Progenitor cell of endocrine pancreas (in vitro differentiated cells): ENCODE measurements at regions not wholly inside any gene's neighbourhood (a gene's known extent, or its start where the extent isn't known, plus 50 kb on each side); places are given as distances from the start of the nearest gene placed in this dataset.

ENCODE experiments used
- DNase-seq: peaks from one replicate; pipeline ENCODE4 v3.0.0; 2021; ENCODE audit warnings: low spot score; ENCODE audit not compliant: unreplicated experiment
- H3K27ac Mint-ChIP-seq: 2 replicates; pipeline ENCODE4 v1.8.0; 2021; ENCODE audit warnings: mild to moderate bottlenecking, moderate library complexity, mixed read lengths
- H3K27me3 Mint-ChIP-seq: 2 replicates; pipeline ENCODE4 v1.8.0; 2021; ENCODE audit warnings: mixed read lengths
- H3K36me3 Mint-ChIP-seq: 2 replicates; pipeline ENCODE4 v1.8.0; 2022; ENCODE audit warnings: mixed read lengths; ENCODE audit not compliant: insufficient read depth
- H3K4me1 Mint-ChIP-seq: 2 replicates; pipeline ENCODE4 v1.8.0; 2021; ENCODE audit warnings: low read depth, mixed read lengths
- H3K4me3 Mint-ChIP-seq: 2 replicates; pipeline ENCODE4 v1.8.0; 2021; ENCODE audit warnings: low read depth, mild to moderate bottlenecking, moderate library complexity, mixed read lengths
- H3K9me3 Mint-ChIP-seq: 2 replicates; pipeline ENCODE4 v1.8.0; 2021; ENCODE audit warnings: low read depth, mixed read lengths
- TF ChIP-seq, protein P1 (sequence below): fragments of 200-600 bp; sonication (generic); IDR thresholded peaks from one replicate; pipeline ENCODE4 v1.5.0; 2021; ENCODE audit warnings: antibody characterized with exemption, mild to moderate bottlenecking; ENCODE audit not compliant: unreplicated experiment

DNA sequence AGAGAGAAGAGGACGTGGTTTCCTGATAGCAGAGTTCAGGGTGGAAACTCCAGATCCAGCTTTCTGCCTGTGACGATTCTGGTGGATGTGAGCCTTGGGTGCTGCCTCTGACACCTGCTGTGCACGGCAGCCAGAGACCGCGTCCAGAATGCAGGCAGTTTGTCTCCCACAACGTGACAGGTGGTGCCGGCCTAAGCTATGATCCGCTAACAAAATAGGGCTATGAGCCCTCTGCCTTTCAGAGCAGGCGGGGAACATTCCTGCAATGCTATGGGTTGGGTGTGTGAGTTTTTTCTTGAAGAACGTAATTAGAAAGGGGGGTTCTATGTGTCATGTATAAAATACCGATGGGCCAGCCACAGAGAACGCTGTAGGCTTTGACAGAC lies 297.3 kb upstream of the PRKCQ start:
- Mint-ChIP-seq H3K9me3 (no peaks in the 10 kb centered on the region), H3K27me3 (peaks cover 39% of the 10 kb centered on the region), H3K36me3 (no peaks in the 10 kb centered on the region), H3K4me1 (peaks cover 5% of the 10 kb centered on the region), H3K27ac (no peak overlapping the region), H3K4me3 (no peak overlapping the region)
- no peak for DNase-seq
- TF ChIP-seq, protein P1, sequence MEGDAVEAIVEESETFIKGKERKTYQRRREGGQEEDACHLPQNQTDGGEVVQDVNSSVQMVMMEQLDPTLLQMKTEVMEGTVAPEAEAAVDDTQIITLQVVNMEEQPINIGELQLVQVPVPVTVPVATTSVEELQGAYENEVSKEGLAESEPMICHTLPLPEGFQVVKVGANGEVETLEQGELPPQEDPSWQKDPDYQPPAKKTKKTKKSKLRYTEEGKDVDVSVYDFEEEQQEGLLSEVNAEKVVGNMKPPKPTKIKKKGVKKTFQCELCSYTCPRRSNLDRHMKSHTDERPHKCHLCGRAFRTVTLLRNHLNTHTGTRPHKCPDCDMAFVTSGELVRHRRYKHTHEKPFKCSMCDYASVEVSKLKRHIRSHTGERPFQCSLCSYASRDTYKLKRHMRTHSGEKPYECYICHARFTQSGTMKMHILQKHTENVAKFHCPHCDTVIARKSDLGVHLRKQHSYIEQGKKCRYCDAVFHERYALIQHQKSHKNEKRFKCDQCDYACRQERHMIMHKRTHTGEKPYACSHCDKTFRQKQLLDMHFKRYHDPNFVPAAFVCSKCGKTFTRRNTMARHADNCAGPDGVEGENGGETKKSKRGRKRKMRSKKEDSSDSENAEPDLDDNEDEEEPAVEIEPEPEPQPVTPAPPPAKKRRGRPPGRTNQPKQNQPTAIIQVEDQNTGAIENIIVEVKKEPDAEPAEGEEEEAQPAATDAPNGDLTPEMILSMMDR = no peak

DNA sequence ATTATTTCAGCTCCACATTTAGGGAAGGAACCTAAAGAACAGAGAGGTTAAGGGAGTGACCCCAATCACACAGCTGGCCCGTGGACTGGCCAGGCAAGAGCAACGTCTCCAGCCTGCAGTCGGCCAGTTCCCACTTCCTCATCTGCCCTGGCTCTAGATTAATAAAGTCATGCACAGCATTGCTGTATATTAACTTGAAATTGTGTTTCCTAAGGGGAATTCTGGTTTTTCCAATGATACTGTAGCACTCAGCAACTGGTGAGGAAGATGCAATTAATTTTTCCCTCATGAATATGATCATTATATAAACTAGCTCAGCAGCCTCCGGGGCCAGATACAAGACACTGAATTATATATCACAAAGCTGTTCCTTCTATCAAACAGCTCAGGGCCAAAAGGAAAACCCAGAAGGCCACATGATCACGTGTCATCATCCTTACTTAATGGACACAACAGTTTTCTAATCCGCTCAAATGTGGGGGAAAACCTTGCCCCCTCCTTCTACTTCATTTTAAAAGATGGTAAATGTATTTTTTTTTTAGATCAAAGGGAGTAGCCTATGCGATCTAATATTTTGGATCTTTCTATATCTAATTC lies 295.3 kb upstream of the PRKCQ start:
- H3K4me1 Mint-ChIP-seq = peaks cover 7% of the 10 kb centered on the region
- TF ChIP-seq, protein P1 = no peak
- H3K4me3 Mint-ChIP-seq = no peak overlapping the region
- H3K27ac Mint-ChIP-seq = no peak overlapping the region
- H3K27me3 Mint-ChIP-seq = peaks cover 38% of the 10 kb centered on the region
- no peaks in the 10 kb centered on the region for H3K36me3 Mint-ChIP-seq
- no peak for DNase-seq
- no peaks in the 10 kb centered on the region for H3K9me3 Mint-ChIP-seq

DNA sequence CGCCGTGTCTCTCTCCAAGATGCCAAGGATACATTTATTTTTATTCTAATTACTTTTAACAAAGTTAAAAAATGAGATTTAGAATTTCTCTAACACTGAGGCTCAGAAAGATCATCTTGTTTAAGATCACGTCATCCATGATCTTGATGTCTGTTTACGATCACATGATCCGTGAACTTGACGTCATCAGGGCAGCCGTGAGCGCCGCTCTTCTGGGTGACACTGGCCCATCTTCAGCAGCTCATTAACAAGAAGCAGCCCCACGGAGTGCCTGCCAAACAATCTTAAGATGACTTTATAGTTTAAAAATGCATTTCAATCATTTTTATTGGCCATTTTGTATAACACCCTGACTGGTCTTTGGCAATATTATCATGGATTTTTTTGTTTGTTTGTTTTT lies 291.1 kb upstream of the PRKCQ start:
- no peaks in the 10 kb centered on the region for H3K9me3 Mint-ChIP-seq
- no peaks in the 10 kb centered on the region for H3K36me3 Mint-ChIP-seq
- peaks cover 17% of the 10 kb centered on the region for H3K27me3 Mint-ChIP-seq
- no peak for DNase-seq
- TF ChIP-seq, protein P1 = no peak
- no peak overlapping the region for H3K4me3 Mint-ChIP-seq
- H3K4me1 Mint-ChIP-seq = peaks cover 13% of the 10 kb centered on the region
- no peak overlapping the region for H3K27ac Mint-ChIP-seq

DNA sequence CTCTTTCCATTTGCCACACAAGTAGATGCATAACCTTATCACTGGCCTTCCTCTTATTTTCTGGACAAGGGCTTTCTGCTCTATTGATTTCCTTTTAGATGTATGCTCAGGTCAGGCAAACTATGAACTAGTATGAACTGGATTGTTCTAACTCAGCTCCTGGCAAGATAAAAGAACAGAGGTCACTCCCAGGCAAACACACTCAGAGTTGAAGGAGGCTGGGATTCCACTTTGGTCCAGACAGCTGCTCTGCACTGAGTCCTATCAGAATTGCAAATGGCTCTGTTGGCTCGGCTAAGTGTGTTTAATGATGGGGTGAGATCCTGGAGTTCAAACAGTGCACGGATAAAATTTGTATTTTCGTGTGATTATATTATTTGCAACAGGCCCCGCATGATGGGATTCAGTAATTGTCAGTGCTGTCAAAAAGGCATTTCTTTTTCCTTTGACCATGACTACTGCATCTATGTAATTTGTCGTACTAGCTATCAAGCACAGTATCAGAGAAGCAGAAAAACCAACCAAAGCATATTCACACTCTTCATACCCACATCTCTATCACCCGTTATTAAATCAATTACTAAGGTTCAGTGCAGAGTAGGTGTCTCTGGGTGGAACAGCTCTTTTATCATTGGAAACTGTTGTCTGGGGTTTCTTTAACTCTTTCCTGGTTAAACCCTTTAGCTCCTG lies 288.1 kb upstream of the PRKCQ start:
- Mint-ChIP-seq H3K27ac (no peak overlapping the region), H3K36me3 (no peaks in the 10 kb centered on the region), H3K9me3 (no peaks in the 10 kb centered on the region), H3K4me3 (no peak overlapping the region), H3K4me1 (peaks cover 13% of the 10 kb centered on the region), H3K27me3 (peaks cover 5% of the 10 kb centered on the region)
- TF ChIP-seq, protein P1 = no peak
- no peak for DNase-seq

DNA sequence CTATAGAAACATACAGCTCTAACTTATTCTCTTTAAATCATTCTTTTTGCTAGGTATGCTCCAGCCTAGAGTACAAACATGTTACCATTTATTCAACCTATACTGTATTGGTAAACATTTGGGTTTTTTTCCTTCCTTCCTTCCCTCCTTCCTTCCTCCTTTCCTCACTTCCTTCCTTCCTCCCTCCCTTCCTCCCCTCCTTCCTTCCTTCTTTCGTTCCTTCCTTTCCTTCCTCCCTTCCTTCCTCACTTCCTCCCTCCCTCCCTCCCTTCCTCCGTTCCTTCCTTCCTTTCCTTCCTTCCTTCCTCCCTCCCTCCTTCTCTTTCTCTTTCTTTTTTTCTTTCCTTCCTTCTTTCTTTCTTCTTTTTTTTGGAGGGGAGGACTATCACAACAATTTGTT lies 286.7 kb upstream of the PRKCQ start:
- TF ChIP-seq, protein P1 = no peak
- no peak overlapping the region for H3K27ac Mint-ChIP-seq
- DNase-seq = no peak
- peaks cover 3% of the 10 kb centered on the region for H3K27me3 Mint-ChIP-seq
- H3K9me3 Mint-ChIP-seq = peaks cover 4% of the 10 kb centered on the region
- peaks cover 2% of the 10 kb centered on the region for H3K36me3 Mint-ChIP-seq
- no peak overlapping the region for H3K4me3 Mint-ChIP-seq
- peaks cover 13% of the 10 kb centered on the region for H3K4me1 Mint-ChIP-seq
